BE2C (cell line): ENCODE measurements at regions not wholly inside any gene's neighbourhood (a gene's known extent, or its start where the extent isn't known, plus 50 kb on each side); places are given as distances from the start of the nearest gene placed in this dataset.

Experiments used
- DNase-seq: peaks from one replicate; pipeline ENCODE4 v3.0.0-alpha.2; 2020
- H3K27me3 ChIP-seq: fragments of 250-450 bp; sonication (Bioruptor Pico); 2 replicates; pipeline ENCODE4 v1.5.1; 2020; ENCODE audit warnings: mild to moderate bottlenecking
- H3K36me3 ChIP-seq: fragments of 250-450 bp; sonication (Bioruptor Pico); 2 replicates; pipeline ENCODE4 v1.5.1; 2020; ENCODE audit warnings: mild to moderate bottlenecking
- H3K4me1 ChIP-seq: fragments of 250-450 bp; sonication (Bioruptor Pico); 2 replicates; pipeline ENCODE4 v1.5.1; 2020
- H3K4me3 ChIP-seq: 2 replicates; pipeline ENCODE4 v1.5.1; 2011; ENCODE audit warnings: low read depth, low read length
- H3K9me3 ChIP-seq: fragments of 250-450 bp; sonication (Bioruptor Pico); 2 replicates; pipeline ENCODE4 v1.5.1; 2020
- TF ChIP-seq, protein P1 (sequence below): IDR thresholded peaks from 2 replicates; pipeline ENCODE4 v1.5.1; 2012; ENCODE audit warnings: mild to moderate bottlenecking, low read depth, low read length

DNA sequence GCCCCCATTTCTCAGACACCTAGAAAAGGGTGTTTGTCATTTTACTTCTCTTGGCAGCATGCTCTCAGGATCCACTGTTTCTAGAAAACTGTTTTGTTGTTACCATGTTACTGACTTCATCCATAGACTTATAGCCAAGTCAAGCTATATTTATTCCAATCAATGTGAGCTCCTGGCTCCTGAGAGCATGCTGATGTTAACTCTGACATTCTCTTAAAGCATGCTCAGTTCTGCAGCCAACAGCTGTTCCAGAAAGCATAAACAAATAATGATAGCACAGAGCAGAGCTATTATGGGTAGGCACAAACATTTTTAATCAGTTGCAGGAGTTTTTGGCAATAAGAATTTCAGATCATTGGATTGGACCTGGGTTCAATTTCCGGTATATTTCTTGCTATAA lies 92.4 kb upstream of the CEP85L start:
- H3K27me3 ChIP-seq: no peaks in the 10 kb centered on the region
- H3K36me3 ChIP-seq: no peaks in the 10 kb centered on the region
- TF ChIP-seq, protein P1, sequence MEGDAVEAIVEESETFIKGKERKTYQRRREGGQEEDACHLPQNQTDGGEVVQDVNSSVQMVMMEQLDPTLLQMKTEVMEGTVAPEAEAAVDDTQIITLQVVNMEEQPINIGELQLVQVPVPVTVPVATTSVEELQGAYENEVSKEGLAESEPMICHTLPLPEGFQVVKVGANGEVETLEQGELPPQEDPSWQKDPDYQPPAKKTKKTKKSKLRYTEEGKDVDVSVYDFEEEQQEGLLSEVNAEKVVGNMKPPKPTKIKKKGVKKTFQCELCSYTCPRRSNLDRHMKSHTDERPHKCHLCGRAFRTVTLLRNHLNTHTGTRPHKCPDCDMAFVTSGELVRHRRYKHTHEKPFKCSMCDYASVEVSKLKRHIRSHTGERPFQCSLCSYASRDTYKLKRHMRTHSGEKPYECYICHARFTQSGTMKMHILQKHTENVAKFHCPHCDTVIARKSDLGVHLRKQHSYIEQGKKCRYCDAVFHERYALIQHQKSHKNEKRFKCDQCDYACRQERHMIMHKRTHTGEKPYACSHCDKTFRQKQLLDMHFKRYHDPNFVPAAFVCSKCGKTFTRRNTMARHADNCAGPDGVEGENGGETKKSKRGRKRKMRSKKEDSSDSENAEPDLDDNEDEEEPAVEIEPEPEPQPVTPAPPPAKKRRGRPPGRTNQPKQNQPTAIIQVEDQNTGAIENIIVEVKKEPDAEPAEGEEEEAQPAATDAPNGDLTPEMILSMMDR: no peak
- H3K9me3 ChIP-seq: no peaks in the 10 kb centered on the region
- H3K4me1 ChIP-seq: peaks cover 2% of the 10 kb centered on the region; the same call in 1 of the 2 replicates
- H3K4me3 ChIP-seq: no peak overlapping the region
- DNase-seq: no peak

DNA sequence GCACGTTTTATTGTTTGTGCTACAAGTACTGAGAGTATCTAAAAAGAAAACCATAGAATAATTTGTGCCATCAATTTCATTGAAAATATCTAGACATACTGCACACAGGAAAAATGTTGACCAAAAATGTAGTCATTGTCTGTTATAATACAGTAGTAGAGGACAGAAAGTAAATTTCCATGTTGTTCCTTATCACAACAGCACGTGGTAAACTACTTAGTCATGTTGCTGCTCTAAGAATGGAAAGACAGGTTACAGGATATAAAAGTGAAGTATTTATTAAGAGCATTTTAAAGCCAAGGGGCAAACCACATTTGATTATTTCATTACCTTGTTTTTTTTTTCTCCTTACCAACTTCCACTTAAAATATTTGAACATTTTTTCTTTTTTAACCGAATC lies 89.0 kb upstream of the CEP85L start:
- Histone ChIP-seq H3K4me3 (no peak overlapping the region), H3K4me1 (no peaks in the 10 kb centered on the region), H3K9me3 (no peaks in the 10 kb centered on the region), H3K27me3 (no peaks in the 10 kb centered on the region), H3K36me3 (no peaks in the 10 kb centered on the region)
- TF ChIP-seq, protein P1: no peak
- DNase-seq: no peak

DNA sequence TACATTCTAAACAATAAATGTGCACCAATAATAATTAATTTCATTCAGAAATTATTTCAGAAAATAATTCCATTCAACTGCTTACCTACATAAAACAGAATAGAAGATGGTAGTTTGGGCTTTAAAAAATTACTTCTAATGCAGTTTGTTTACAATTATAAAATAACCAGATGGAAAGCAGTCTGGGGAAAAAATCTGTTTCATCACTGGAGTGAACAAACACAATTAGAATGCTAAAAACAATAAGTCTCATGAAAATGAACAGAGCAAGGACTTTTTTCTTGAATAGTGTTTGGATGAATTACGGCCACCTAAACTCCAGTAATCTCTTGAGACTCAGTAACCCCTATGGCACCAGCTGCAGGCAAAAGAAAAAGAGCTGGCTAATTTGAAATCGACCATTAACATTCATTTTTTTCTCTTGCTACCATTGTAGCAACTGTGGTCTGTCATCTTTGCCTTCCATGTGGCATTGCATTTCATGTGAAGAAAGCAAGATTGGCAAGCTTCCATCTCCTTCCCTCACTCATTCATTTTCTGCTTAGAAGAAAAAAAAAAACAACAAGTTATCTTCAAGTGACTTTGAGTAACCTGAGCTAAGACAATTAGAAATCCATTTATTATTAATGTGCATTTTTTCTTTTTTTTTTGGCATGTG lies 88.4 kb upstream of the CEP85L start:
- TF ChIP-seq, protein P1: no peak
- Histone ChIP-seq H3K36me3 (no peaks in the 10 kb centered on the region), H3K27me3 (no peaks in the 10 kb centered on the region), H3K4me1 (no peaks in the 10 kb centered on the region), H3K9me3 (no peaks in the 10 kb centered on the region), H3K4me3 (no peak overlapping the region)
- peak; percentile 15 for DNase-seq

DNA sequence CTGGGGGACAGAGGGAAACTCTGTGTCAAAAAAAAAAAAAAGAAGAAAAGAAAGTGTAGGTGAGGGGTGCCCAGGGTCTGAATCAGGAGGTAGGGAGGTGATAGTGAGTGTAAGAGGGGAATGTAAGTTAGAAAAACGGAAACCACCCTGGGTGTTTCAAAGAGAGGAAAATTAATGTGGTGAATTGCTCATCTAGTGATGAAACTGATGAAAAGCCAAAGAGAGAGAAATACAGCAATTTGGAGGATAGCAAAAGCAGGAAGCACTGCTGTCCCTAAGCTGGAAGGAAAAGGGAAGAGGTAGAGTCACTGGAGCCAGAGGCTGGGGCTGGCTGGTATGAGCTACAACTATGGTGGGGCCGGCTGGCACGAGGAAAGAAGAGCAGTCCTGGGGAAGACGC lies 85.0 kb upstream of the CEP85L start:
- Histone ChIP-seq H3K4me1 (no peaks in the 10 kb centered on the region; the same call in 1 of the 2 replicates), H3K27me3 (no peaks in the 10 kb centered on the region), H3K4me3 (no peak overlapping the region), H3K9me3 (no peaks in the 10 kb centered on the region), H3K36me3 (no peaks in the 10 kb centered on the region)
- DNase-seq: no peak
- TF ChIP-seq, protein P1: no peak

DNA sequence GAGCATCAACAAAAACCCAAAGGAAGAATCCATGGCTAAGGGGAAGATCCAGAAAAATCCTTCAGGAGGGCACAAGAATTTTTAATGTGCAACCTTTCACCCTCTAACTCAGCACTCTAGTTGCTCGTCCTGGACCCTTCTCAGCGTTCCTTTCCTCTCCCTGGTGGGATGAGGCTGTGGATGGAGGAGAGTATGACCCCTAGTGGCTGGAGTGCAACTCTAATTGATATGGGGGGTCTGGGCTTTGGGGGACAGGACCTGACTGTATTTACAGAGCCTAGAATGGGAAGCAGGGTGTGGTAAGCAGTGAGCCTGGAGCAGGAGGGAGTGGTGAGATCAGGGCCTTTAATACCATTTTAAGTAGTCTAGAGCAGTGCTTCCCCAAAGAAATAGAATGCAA lies 83.9 kb upstream of the CEP85L start:
- H3K9me3 ChIP-seq: no peaks in the 10 kb centered on the region
- no peaks in the 10 kb centered on the region; the same call in 1 of the 2 replicates for H3K4me1 ChIP-seq
- H3K27me3 ChIP-seq: no peaks in the 10 kb centered on the region
- peak overlapping the region; percentile 30 for H3K4me3 ChIP-seq
- no peaks in the 10 kb centered on the region for H3K36me3 ChIP-seq
- peak; percentile 33 for DNase-seq
- TF ChIP-seq, protein P1: peak; percentile 81

DNA sequence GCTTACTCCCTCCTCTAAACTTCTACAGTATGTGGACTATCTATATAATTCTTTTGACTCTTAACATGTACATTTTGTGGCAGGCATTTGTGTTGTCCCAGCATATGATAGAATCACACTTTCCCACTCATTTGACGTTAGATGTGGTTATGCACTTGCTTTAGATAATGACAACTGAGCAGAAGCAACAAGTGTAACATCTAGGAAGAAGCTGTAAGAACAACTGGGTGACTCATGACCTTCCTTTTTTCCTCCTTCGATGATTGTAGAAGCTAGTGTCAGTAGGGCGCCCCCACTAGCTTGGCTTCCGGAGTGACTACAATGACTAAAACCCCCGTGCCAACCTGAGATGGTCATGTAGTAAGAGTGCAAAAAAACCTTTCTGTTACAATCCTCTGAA lies 74.6 kb upstream of the CEP85L start:
- H3K4me3 ChIP-seq: no peak overlapping the region
- H3K36me3 ChIP-seq: no peaks in the 10 kb centered on the region
- no peak for DNase-seq
- H3K27me3 ChIP-seq: no peaks in the 10 kb centered on the region; the same call in 1 of the 2 replicates
- H3K9me3 ChIP-seq: no peaks in the 10 kb centered on the region
- TF ChIP-seq, protein P1: no peak
- no peaks in the 10 kb centered on the region for H3K4me1 ChIP-seq
